Lung (tissue), 11 donors: ENCODE measurements at regions not wholly inside any gene's neighbourhood (a gene's known extent, or its start where the extent isn't known, plus 50 kb on each side); places are given as distances from the start of the nearest gene placed in this dataset.
"Not testable (repeated sequence)": the region's sequence is repeated elsewhere in the genome, so short reads cannot be mapped to it uniquely, and the experiment has no call there.

Source experiments
- ATAC-seq: fragments of 200-7000 bp; cut with Tn5 transposase; one replicate; pipeline ENCODE4 v1.9.1; 2020; ENCODE audit warnings: moderate number of reproducible peaks; ENCODE audit not compliant: insufficient read depth, low FRiP score
- DNase-seq, 3 donors: peaks; one replicate each; pipeline ENCODE4 v3.0.0-alpha.2; 2013 to 2017
- H3K27ac ChIP-seq, 2 donors: one replicate each; pipeline ENCODE4 v1.5.1; 2013; ENCODE audit warnings: mild to moderate bottlenecking in 2 of 2, moderate library complexity in 2 of 2, control low read depth in 1 of 2, inconsistent platforms in 1 of 2, low read depth in 1 of 2, low read length in 1 of 2
- H3K27me3 ChIP-seq, 3 donors: one replicate each; pipeline ENCODE4 v1.5.1; 2013; ENCODE audit warnings: low read length in 2 of 3; ENCODE audit not compliant: control insufficient read depth in 3 of 3, insufficient read depth in 3 of 3
- H3K36me3 ChIP-seq, 4 donors: one replicate each; pipeline ENCODE4 v1.5.1; 2013; ENCODE audit warnings: low read length in 4 of 4, mild to moderate bottlenecking in 1 of 4, moderate library complexity in 1 of 4; ENCODE audit not compliant: control insufficient read depth in 4 of 4, insufficient read depth in 4 of 4
- H3K4me1 ChIP-seq, 5 donors: one replicate each; pipeline ENCODE4 v1.5.1; 2013; ENCODE audit warnings: low read length in 5 of 5, mild to moderate bottlenecking in 2 of 5, moderate library complexity in 1 of 5; ENCODE audit not compliant: control insufficient read depth in 5 of 5, insufficient read depth in 5 of 5
- H3K4me3 ChIP-seq: one replicate; pipeline ENCODE4 v1.5.1; 2013; ENCODE audit warnings: mild to moderate bottlenecking, control low read depth, moderate library complexity
- H3K9ac ChIP-seq, 2 donors: one replicate each; pipeline ENCODE4 v1.5.1; 2013; ENCODE audit warnings: low read length in 2 of 2, control low read depth in 1 of 2; ENCODE audit not compliant: insufficient read depth in 1 of 2
- H3K9me3 ChIP-seq, 4 donors: one replicate each; pipeline ENCODE4 v1.5.1; 2013; ENCODE audit warnings: low read length in 3 of 4, mild to moderate bottlenecking in 1 of 4, moderate library complexity in 1 of 4; ENCODE audit not compliant: control insufficient read depth in 4 of 4, insufficient read depth in 3 of 4
- WGBS, 2 donors: extraction: QIAGEN DNeasy Blood & Tissue Kit; methylation state at CpG; one replicate each; pipeline ENCODE4 v1.1.7; 2013; 5-methylcytosine and 5-hydroxymethylcytosine counted together
- TF ChIP-seq, protein P1 (sequence below): IDR thresholded peaks from 2 replicates; pipeline ENCODE4 v1.5.1; 2012; ENCODE audit warnings: mild to moderate bottlenecking; ENCODE audit errors: control extremely low read depth, extremely low read depth
- donor health status: control.
- donor health status: control.
- donor health status: Bipolar disorder and iron deficiency.
- donor health status: healthy.
- donor health status: DM: yes; HTN: yes; CAD: no.

DNA sequence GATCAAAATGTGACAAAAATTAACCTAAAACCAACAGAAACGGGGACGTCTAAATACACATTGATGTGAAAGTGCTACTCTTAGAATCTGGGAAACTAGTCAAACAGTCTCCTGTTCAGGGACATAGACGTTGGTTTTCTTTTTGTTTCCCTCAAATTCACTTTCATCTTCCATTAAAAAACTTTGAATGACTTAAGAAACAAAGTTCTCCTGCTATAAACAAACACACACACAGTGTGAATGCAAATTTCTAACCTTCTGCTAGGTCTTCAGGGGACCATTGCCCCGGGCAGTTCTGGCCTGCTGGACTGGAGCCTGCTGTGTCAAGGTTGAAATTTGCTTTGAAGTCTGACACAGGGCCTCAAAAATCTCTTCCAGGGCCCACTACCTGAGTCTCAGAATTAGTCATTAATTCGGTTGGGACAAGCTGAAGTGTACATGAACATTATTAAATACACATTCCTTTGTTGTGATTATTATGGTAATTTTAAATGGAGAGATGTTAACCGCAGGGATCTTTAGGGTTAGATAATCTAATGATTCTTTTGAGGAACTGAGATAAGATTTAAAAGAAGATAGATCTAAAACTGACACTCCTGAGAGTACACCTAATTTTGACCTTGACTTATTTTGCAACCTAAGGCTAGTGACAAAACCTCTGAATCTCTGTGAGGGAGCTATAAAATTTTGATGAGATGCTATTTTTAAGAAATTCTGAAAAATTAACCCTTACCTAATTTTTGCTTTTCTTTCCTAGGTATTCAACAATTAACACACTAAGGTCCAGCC, 1260.4 kb downstream of the ROBO1 start:
- Histone ChIP-seq H3K9ac (no peak overlapping the region), H3K27me3 (no peaks in the 10 kb centered on the region), H3K4me3 (no peak overlapping the region), H3K9me3 (no peaks in the 10 kb centered on the region), H3K27ac (no peak overlapping the region), H3K36me3 (no peaks in the 10 kb centered on the region), H3K4me1 (peaks cover 0 to 13% (median 0%) of the 10 kb centered on the region in 5 donors)
- DNase-seq (peak in 1 of 3 donors; percentile 11), ATAC-seq (no peak)
- TF ChIP-seq, protein P1, sequence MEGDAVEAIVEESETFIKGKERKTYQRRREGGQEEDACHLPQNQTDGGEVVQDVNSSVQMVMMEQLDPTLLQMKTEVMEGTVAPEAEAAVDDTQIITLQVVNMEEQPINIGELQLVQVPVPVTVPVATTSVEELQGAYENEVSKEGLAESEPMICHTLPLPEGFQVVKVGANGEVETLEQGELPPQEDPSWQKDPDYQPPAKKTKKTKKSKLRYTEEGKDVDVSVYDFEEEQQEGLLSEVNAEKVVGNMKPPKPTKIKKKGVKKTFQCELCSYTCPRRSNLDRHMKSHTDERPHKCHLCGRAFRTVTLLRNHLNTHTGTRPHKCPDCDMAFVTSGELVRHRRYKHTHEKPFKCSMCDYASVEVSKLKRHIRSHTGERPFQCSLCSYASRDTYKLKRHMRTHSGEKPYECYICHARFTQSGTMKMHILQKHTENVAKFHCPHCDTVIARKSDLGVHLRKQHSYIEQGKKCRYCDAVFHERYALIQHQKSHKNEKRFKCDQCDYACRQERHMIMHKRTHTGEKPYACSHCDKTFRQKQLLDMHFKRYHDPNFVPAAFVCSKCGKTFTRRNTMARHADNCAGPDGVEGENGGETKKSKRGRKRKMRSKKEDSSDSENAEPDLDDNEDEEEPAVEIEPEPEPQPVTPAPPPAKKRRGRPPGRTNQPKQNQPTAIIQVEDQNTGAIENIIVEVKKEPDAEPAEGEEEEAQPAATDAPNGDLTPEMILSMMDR: no peak
- WGBS, 2 donors: 50 to 73% methylated on average over 6 of the region's 6 CpGs

DNA sequence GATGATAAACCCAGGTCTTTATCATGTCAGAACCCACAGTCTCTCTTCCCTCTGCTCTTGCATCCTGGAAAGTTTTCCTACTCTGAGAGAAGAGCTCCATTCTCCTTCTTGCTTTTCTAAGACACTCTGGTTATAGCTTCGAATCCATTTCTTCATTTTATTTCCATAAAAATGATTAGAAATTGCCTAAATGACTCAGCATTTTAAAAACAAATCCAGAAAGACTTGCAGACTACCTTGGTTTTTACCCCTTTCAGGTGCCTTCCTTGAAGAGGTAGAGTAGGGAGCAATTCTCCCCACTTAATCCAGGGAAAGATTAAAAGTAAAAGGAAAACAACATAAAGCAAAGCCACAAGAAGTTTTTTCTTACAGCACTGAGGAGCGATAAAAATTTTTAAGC, 1256.0 kb downstream of the ROBO1 start:
- TF ChIP-seq, protein P1: no peak
- H3K27me3 ChIP-seq: no peaks in the 10 kb centered on the region
- ATAC-seq (no peak), DNase-seq (no peak)
- no peak overlapping the region for H3K4me3 ChIP-seq
- H3K9me3 ChIP-seq: no peaks in the 10 kb centered on the region
- H3K27ac ChIP-seq: no peak overlapping the region
- H3K36me3 ChIP-seq: no peaks in the 10 kb centered on the region
- 67 to 76% methylated on average over 2 of the region's 2 CpGs for WGBS, 2 donors
- H3K4me1 ChIP-seq: peaks cover 0 to 3% (median 0%) of the 10 kb centered on the region in 5 donors
- H3K9ac ChIP-seq: no peak overlapping the region

DNA sequence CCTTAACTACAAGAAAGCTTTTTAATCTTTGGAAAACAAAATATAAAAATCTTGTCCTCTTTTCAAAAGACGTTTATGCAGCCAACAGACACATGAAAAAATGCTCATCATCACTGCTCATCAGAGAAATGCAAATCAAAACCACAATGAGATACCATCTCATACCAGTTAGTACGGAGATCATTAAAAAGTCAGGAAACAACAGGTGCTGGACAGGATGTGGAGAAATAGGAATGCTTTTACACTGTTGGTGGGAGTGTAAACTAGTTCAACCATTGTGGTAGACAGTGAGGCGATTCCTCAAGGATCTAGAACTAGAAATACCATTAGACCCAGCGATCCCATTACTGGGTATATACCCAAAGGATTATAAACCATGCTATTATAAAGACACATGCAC, 1255.0 kb downstream of the ROBO1 start:
- 68% methylated on average over 4 of the region's 4 CpGs for WGBS, 2 donors
- not testable (repeated sequence) for DNase-seq

DNA sequence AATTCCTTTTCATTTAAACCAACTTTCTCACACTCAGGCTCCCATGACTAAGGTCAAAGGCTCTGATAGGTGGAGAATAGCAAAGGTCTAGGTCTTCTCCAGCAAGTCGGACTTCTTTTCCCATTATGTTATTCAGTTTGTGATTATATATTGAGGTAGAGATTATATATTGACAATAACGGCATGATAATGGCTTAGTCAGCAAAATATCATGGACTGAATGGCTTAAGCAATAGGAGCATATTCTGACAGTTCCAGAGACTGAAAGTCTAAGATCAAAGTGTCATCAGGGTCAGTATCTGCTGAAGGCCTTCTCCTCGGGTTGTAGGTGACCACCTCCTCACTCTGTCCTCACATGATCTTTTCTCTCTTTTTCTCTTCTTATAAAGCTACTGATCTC, 1251.4 kb downstream of the ROBO1 start:
- 81 to 89% methylated on average over 3 of the region's 3 CpGs for WGBS, 2 donors
- no peak for DNase-seq
- no peak for ATAC-seq
- Histone ChIP-seq H3K9me3 (no peaks in the 10 kb centered on the region), H3K4me3 (no peak overlapping the region), H3K27ac (no peak overlapping the region), H3K36me3 (no peaks in the 10 kb centered on the region), H3K4me1 (peaks cover 0 to 15% (median 0%) of the 10 kb centered on the region in 5 donors), H3K9ac (no peak overlapping the region), H3K27me3 (no peaks in the 10 kb centered on the region)
- TF ChIP-seq, protein P1: no peak

More for the DNA sequence above, 1255.0 kb downstream of the ROBO1 start:
- not testable (repeated sequence) for H3K36me3 ChIP-seq, H3K4me1 ChIP-seq, H3K27ac ChIP-seq, ATAC-seq, H3K9me3 ChIP-seq, H3K4me3 ChIP-seq, H3K9ac ChIP-seq, H3K27me3 ChIP-seq
